HepG2 (cell line): ENCODE measurements at regions not wholly inside any gene's neighbourhood (a gene's known extent, or its start where the extent isn't known, plus 50 kb on each side); places are given as distances from the start of the nearest gene placed in this dataset.

Experiments used
- CERS6 ChIP-seq: sonication (generic); formaldehyde crosslinking; IDR thresholded peaks from 2 replicates; pipeline ENCODE4 v1.5.0; 2020; ENCODE audit warnings: missing genetic modification reagents
- E2F5 ChIP-seq: sonication (generic); formaldehyde crosslinking; conservative IDR thresholded peaks from 2 replicates; pipeline ENCODE4 v1.4.0; 2020; ENCODE audit warnings: missing genetic modification reagents
- ETV5 ChIP-seq: IDR thresholded peaks from 2 replicates; pipeline ENCODE4 v1.6.1; 2018; ENCODE audit warnings: missing biosample characterization, missing genetic modification reagents, inconsistent platforms, borderline replicate concordance
- GABPA ChIP-seq, 2 experiments: IDR thresholded peaks; 2 replicates each; pipeline ENCODE4 v1.6.1; 2011 to 2016; ENCODE audit warnings: low read depth in 2 of 2, low read length in 1 of 2, missing biosample characterization in 1 of 2, missing genetic modification characterization in 1 of 2
- NR1H2 ChIP-seq: sonication (generic); formaldehyde crosslinking; IDR thresholded peaks from 2 replicates; pipeline ENCODE4 v1.8.1; 2022; ENCODE audit warnings: low read depth, missing genetic modification reagents, borderline replicate concordance
- SRSF9 ChIP-seq: fragments of 200-400 bp; formaldehyde crosslinking; IDR thresholded peaks from 2 replicates; pipeline ENCODE4 v1.6.1; 2018; ENCODE audit warnings: borderline replicate concordance, mild to moderate bottlenecking, low read depth, low read length; ENCODE audit not compliant: insufficient read depth, poor library complexity, severe bottlenecking
- TCF12 ChIP-seq, 2 experiments: fragments of 450-650 bp in 1 of 2; sonication (generic) in 1 of 2; formaldehyde crosslinking in 1 of 2; IDR thresholded peaks; 2 replicates each; pipeline versions ENCODE4 v1.6.1 to v1.8.0; 2017 to 2022; ENCODE audit warnings: antibody characterized with exemption in 1 of 2, mild to moderate bottlenecking in 1 of 2, missing genetic modification reagents in 1 of 2, moderate library complexity in 1 of 2
- YY1 ChIP-seq: IDR thresholded peaks from 2 replicates; pipeline ENCODE4 v1.6.1; 2011; ENCODE audit warnings: low read length, low read depth, moderate library complexity, mild to moderate bottlenecking; ENCODE audit not compliant: insufficient read depth, insufficient replicate concordance
- ZNF530 ChIP-seq: sonication (generic); formaldehyde crosslinking; IDR thresholded peaks from 2 replicates; pipeline ENCODE4 v1.5.0; 2020; ENCODE audit warnings: low read depth, mild to moderate bottlenecking, missing genetic modification reagents
- ZNF776 ChIP-seq: sonication (generic); formaldehyde crosslinking; IDR thresholded peaks from 2 replicates; pipeline ENCODE4 v1.4.0; 2020; ENCODE audit warnings: mild to moderate bottlenecking, missing genetic modification reagents
- TF ChIP-seq, protein P1 (sequence below): sonication (generic); formaldehyde crosslinking; IDR thresholded peaks from 2 replicates; pipeline ENCODE4 v1.5.1; 2020; ENCODE audit warnings: mild to moderate bottlenecking, missing genetic modification reagents, moderate library complexity
- TF ChIP-seq, protein P2 (sequence below): conservative IDR thresholded peaks from 2 replicates; pipeline ENCODE4 v1.6.1; 2018; ENCODE audit warnings: missing genetic modification reagents

DNA sequence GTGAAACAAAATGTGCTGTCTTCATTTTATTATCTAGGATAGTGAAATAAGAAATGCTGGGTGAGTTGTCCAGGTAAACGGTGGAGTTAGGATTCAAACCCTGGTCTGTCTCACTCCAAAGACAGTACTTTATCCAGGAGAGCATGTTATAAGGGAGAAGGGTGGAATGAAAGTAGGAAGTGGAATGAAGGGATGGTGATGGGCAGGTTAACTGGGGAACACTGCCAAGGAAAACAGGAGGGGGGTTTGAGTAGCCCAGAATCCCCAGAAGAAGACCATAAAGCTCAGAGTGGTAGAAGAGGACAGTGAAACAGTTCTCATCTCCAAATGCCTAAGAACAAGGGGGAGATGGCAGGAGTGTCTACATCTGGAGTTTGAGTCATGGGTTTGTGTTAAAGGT is 169.0 kb downstream of the BARX2 start:
- TF ChIP-seq, protein P1, sequence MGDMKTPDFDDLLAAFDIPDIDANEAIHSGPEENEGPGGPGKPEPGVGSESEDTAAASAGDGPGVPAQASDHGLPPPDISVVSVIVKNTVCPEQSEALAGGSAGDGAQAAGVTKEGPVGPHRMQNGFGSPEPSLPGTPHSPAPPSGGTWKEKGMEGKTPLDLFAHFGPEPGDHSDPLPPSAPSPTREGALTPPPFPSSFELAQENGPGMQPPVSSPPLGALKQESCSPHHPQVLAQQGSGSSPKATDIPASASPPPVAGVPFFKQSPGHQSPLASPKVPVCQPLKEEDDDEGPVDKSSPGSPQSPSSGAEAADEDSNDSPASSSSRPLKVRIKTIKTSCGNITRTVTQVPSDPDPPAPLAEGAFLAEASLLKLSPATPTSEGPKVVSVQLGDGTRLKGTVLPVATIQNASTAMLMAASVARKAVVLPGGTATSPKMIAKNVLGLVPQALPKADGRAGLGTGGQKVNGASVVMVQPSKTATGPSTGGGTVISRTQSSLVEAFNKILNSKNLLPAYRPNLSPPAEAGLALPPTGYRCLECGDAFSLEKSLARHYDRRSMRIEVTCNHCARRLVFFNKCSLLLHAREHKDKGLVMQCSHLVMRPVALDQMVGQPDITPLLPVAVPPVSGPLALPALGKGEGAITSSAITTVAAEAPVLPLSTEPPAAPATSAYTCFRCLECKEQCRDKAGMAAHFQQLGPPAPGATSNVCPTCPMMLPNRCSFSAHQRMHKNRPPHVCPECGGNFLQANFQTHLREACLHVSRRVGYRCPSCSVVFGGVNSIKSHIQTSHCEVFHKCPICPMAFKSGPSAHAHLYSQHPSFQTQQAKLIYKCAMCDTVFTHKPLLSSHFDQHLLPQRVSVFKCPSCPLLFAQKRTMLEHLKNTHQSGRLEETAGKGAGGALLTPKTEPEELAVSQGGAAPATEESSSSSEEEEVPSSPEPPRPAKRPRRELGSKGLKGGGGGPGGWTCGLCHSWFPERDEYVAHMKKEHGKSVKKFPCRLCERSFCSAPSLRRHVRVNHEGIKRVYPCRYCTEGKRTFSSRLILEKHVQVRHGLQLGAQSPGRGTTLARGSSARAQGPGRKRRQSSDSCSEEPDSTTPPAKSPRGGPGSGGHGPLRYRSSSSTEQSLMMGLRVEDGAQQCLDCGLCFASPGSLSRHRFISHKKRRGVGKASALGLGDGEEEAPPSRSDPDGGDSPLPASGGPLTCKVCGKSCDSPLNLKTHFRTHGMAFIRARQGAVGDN (CRISPR knock-in tag) = no peak
- TF ChIP-seq SRSF9 (no peak), ETV5 (no peak), ZNF776 (CRISPR knock-in tag) (no peak), YY1 (no peak), TCF12 (IDR thresholded peaks at IDR 0.05) (no peak), TCF12 (CRISPR knock-in tag; IDR thresholded peaks at IDR 0.05) (no peak), E2F5 (CRISPR knock-in tag) (no peak), GABPA (IDR thresholded peaks at IDR 0.05; ENCODE audit: low read depth, low read length) (no peak), GABPA (CRISPR knock-in tag; IDR thresholded peaks at IDR 0.05; ENCODE audit: low read depth) (no peak), CERS6 (no peak), ZNF530 (CRISPR knock-in tag) (no peak), NR1H2 (CRISPR knock-in tag) (no peak)
- TF ChIP-seq, protein P2, sequence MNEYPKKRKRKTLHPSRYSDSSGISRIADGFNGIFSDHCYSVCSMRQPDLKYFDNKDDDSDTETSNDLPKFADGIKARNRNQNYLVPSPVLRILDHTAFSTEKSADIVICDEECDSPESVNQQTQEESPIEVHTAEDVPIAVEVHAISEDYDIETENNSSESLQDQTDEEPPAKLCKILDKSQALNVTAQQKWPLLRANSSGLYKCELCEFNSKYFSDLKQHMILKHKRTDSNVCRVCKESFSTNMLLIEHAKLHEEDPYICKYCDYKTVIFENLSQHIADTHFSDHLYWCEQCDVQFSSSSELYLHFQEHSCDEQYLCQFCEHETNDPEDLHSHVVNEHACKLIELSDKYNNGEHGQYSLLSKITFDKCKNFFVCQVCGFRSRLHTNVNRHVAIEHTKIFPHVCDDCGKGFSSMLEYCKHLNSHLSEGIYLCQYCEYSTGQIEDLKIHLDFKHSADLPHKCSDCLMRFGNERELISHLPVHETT (CRISPR knock-in tag) = no peak
